ENCODE measurements at regions not wholly inside any gene's neighbourhood (a gene's known extent, or its start where the extent isn't known, plus 50 kb on each side); places are given as distances from the start of the nearest gene placed in this dataset.

GRCh38 chr18:47461406-47461948 is 210.0 kb upstream of the SKOR2 start:
- no peak for TF ChIP-seq CTCF (IDR thresholded peaks at IDR 0.05)
- no peak for TF ChIP-seq ZFX (IDR thresholded peaks at IDR 0.05; ENCODE audit: borderline replicate concordance)
